Mucosa of rectum (tissue), 2 donors: ENCODE measurements at regions not wholly inside any gene's neighbourhood (a gene's known extent, or its start where the extent isn't known, plus 50 kb on each side); places are given as distances from the start of the nearest gene placed in this dataset.

Experiments
- H3K27ac ChIP-seq, 2 donors: one replicate each; pipeline ENCODE4 v1.7.0; 2013; ENCODE audit warnings: inconsistent platforms in 2 of 2, low read depth in 2 of 2, low read length in 2 of 2
- H3K27me3 ChIP-seq, 2 donors: one replicate each; pipeline ENCODE4 v1.7.0; 2013; ENCODE audit warnings: low read length in 2 of 2; ENCODE audit not compliant: control insufficient read depth in 2 of 2, insufficient read depth in 2 of 2
- H3K36me3 ChIP-seq, 2 donors: one replicate each; pipeline ENCODE4 v1.7.0; 2013; ENCODE audit warnings: low read length in 2 of 2; ENCODE audit not compliant: control insufficient read depth in 2 of 2, insufficient read depth in 2 of 2
- H3K4me1 ChIP-seq, 2 donors: one replicate each; pipeline ENCODE4 v1.7.0; 2013; ENCODE audit warnings: low read length in 2 of 2, mild to moderate bottlenecking in 1 of 2; ENCODE audit not compliant: control insufficient read depth in 2 of 2, insufficient read depth in 2 of 2
- H3K4me3 ChIP-seq, 2 donors: one replicate each; pipeline ENCODE4 v1.7.0; 2013; ENCODE audit warnings: low read length in 2 of 2
- H3K9ac ChIP-seq, 2 donors: one replicate each; pipeline ENCODE4 v1.7.0; 2013; ENCODE audit warnings: low read length in 2 of 2, low read depth in 1 of 2, mild to moderate bottlenecking in 1 of 2
- H3K9me3 ChIP-seq, 2 donors: one replicate each; pipeline ENCODE4 v1.7.0; 2013; ENCODE audit warnings: low read length in 2 of 2; ENCODE audit not compliant: control insufficient read depth in 2 of 2
- donor health status: healthy.
- donor health status: Normal muscosa, but diverticular disease.

DNA sequence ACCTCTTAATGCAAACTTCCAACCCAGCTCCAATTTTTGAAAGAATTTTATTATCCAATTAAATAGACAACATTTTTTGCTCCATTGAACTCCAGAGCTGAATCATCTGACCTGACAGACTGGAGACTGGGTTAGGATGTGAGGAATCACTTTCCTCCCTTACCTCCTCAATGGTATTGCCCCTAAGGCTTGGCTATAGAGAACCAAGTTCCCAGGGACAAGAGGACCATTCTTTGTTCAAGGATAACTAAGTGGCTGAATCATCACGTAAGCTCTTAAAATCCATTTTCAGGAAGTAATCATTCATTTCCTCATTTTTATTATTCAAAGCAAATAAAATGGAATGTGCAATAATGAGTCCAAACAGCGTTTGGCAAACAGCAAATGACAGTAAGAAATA lies 335.1 kb downstream of the GATA3 start:
- no peaks in the 10 kb centered on the region for H3K27me3 ChIP-seq
- H3K36me3 ChIP-seq: no peaks in the 10 kb centered on the region
- no peak overlapping the region for H3K4me3 ChIP-seq
- H3K9me3 ChIP-seq: no peaks in the 10 kb centered on the region
- no peak overlapping the region for H3K9ac ChIP-seq
- H3K27ac ChIP-seq: no peak overlapping the region
- H3K4me1 ChIP-seq: no peaks in the 10 kb centered on the region

DNA sequence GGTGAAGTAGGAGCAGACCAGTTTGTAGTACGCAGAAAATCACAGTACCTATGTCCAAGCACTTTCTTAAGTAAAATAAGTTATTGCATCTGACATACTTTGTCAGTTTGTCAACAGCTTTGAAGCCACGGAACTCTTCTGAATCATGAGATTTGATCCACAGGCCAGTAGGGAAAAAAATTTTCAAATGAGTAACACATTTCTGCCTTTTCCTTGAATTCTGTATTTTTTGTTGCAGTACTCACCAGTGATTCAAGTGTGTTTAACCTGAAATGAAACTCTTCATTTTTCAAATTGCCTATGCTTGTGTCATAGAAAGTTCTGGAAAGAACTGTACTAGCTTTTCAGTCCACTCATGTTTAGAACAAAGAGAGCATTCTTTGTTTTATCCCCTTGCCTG lies 337.7 kb downstream of the GATA3 start:
- no peak overlapping the region for H3K9ac ChIP-seq
- H3K36me3 ChIP-seq: no peaks in the 10 kb centered on the region
- H3K27ac ChIP-seq: no peak overlapping the region
- H3K9me3 ChIP-seq: no peaks in the 10 kb centered on the region
- no peaks in the 10 kb centered on the region for H3K4me1 ChIP-seq
- H3K27me3 ChIP-seq: no peaks in the 10 kb centered on the region
- no peak overlapping the region for H3K4me3 ChIP-seq

DNA sequence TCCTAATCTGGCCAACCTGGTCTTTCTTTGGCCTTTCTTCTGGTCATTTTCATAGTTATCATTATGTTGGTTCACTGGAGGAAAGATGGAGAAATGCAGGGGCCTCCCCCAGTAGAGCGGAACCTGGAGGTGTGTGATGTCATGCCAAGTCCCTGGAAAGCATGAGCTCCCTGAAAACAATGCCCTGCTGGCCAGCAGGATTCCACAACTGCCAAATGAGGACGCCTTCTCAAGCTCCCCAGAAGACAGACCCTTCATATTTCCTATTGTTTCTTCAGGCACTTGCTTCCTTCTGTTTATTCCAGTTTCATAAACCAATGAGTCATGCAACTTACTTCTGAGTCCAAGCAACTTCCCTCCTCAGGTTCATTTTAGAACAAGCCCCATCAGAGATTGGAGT lies 339.0 kb downstream of the GATA3 start:
- H3K4me3 ChIP-seq: no peak overlapping the region
- H3K36me3 ChIP-seq: no peaks in the 10 kb centered on the region
- no peaks in the 10 kb centered on the region for H3K4me1 ChIP-seq
- H3K27ac ChIP-seq: no peak overlapping the region
- H3K27me3 ChIP-seq: no peaks in the 10 kb centered on the region
- no peak overlapping the region for H3K9ac ChIP-seq
- no peaks in the 10 kb centered on the region for H3K9me3 ChIP-seq

DNA sequence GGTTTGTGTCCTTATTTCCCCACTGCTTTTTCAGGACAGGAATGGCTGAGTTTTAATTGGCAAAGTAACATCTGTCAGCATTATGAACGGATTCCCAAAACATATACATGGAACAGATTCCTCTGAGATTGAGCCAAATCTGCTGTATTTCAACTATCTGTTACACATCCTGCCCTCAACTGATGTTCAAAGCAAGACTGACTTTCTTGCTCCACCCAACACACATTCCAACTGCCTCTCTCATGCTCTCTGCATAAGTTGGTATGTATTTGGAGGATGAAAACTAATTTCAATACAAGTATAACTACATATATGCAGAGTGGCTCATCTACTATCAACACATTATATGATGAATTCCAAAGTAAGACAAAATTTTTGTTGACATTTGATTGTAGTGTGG lies 342.2 kb downstream of the GATA3 start:
- Histone ChIP-seq H3K27me3 (no peaks in the 10 kb centered on the region), H3K4me3 (no peak overlapping the region), H3K9ac (no peak overlapping the region), H3K27ac (no peak overlapping the region), H3K36me3 (no peaks in the 10 kb centered on the region), H3K9me3 (no peaks in the 10 kb centered on the region), H3K4me1 (no peaks in the 10 kb centered on the region)

DNA sequence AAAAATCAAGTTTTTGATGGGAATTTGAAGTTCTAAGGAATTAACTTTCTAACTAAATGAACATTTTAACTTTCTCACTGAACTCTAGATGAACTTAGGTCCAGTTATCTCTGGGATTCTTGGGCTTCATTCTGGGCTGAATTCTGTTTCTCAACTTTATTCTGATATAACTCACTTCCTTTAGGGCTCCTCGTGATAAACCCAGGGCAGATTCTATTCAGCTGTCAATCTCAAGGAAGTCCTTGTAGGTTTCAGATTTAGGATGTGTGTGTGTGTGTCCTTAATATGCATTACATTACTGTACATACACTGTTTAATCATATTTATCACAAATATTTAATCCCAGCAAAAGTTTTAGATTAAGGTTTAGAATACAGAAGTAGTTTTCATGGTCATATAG lies 344.3 kb downstream of the GATA3 start:
- Histone ChIP-seq H3K36me3 (no peaks in the 10 kb centered on the region), H3K27me3 (no peaks in the 10 kb centered on the region), H3K9me3 (no peaks in the 10 kb centered on the region), H3K9ac (no peak overlapping the region), H3K4me3 (no peak overlapping the region), H3K27ac (no peak overlapping the region), H3K4me1 (no peaks in the 10 kb centered on the region)

DNA sequence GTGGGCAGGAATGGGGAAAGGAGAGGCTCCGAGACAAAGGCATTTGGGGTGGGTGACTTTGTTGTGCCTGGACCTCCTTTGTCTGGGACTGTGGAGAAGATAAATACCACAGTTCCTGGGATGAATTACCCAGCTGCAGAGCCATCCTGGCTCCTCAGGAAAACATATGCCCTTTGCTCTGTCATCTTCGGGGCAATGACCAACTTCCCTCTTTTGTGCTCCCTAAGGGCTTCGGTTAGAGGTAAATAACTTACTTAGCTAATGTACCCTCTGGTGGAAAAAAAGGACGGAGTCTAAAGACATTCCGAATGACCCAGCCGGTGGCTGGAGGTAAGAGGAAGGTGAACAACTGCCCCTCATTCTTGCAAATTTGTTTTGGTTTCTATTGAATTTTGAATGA lies 345.7 kb downstream of the GATA3 start:
- H3K9ac ChIP-seq: no peak overlapping the region
- H3K4me3 ChIP-seq: no peak overlapping the region
- no peaks in the 10 kb centered on the region for H3K27me3 ChIP-seq
- H3K4me1 ChIP-seq: no peaks in the 10 kb centered on the region
- H3K9me3 ChIP-seq: no peaks in the 10 kb centered on the region
- H3K36me3 ChIP-seq: no peaks in the 10 kb centered on the region
- H3K27ac ChIP-seq: no peak overlapping the region

DNA sequence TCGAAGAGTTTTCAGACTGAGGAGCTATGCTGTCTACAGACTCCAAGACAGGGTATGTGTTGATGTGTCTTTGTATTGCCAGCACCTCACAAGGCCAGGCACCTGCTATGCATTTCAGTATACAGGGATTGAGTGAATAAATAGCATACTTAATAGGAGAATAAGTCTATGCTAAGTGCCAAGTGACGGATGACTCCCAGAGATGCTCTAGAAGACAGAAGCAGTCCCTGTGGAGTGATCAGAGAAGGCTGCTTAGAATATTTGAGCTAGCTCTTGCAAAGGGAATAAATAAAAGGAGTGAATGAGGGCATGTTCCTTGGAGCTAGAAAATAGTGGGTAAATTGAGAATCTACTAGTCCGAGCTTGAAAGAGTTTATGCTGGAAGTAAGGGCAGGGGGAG lies 346.4 kb downstream of the GATA3 start:
- Histone ChIP-seq H3K27ac (no peak overlapping the region), H3K36me3 (no peaks in the 10 kb centered on the region), H3K4me3 (no peak overlapping the region), H3K9ac (no peak overlapping the region), H3K9me3 (no peaks in the 10 kb centered on the region), H3K4me1 (no peaks in the 10 kb centered on the region), H3K27me3 (no peaks in the 10 kb centered on the region)

DNA sequence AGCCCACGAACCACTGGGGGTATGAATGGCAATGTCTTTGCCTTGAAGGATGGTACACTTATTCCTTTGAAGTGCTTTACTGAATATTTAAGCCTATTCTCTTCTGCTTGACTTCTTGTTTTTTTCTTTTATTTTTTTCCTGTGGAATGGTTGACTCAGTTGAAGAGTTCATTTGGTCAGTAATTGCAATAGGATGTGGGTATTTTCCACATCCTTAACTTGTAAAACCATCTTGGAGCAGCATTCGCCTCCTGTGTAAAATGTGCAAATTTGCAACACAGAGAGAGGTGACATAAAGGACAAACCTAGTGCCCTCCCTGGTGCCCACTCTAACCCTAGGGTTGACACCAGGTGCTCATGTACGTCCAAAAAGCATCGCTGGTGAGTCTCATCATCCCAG lies 347.0 kb downstream of the GATA3 start:
- Histone ChIP-seq H3K9ac (no peak overlapping the region), H3K9me3 (no peaks in the 10 kb centered on the region), H3K4me3 (no peak overlapping the region), H3K27ac (no peak overlapping the region), H3K4me1 (no peaks in the 10 kb centered on the region), H3K27me3 (no peaks in the 10 kb centered on the region), H3K36me3 (no peaks in the 10 kb centered on the region)

DNA sequence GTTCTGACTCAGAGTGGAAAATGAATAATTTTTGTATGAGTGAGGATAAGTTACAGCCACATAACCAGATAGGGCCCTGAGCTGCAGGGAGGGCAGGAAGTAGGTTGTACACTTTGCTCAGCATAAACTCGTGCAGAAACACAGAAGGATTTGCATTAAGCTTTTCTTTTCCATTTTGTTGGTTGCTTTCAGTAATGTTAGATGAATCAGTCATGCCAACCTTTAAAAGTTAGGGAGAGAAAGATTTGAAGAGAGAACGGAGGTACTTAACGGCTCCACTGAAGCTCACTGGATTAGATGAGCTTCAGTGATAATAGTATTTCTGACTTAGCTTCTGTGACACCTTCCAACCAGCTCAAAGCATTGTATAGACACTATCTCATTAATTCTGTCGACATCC lies 348.1 kb downstream of the GATA3 start:
- H3K9me3 ChIP-seq: no peaks in the 10 kb centered on the region
- H3K4me1 ChIP-seq: no peaks in the 10 kb centered on the region
- no peaks in the 10 kb centered on the region for H3K27me3 ChIP-seq
- H3K4me3 ChIP-seq: no peak overlapping the region
- no peak overlapping the region for H3K27ac ChIP-seq
- no peak overlapping the region for H3K9ac ChIP-seq
- H3K36me3 ChIP-seq: no peaks in the 10 kb centered on the region

DNA sequence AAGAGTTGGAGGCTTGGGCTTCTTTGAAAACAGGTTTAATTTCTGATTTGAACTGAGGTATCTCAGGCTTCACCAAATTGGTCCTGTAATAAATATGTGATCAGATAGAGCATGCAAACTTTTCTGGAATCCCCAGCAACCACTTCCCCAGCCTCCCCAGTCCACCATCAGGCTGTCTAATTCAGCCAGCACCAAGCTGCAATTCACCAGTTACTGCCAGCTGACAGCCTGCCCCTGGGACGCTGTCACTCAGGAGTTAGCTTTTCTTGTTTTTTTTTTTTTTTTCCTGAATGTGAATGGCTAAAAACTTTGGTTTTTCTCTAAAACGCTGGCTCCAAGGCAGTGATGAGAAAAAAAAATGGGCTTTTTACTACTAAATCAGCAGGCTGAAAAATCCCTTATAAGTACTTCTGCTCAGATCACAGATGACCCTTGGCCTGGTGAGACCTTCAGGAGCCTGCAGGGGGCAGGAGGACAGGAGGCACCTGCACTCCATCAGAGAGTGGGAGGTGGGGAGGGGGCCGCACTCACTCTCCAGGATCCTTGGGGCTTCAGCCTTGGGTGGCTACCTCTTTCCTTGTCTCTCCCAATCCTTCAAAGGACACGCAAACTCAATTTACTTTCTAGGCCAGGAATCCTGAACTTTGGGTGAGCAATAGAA lies 349.4 kb downstream of the GATA3 start:
- Histone ChIP-seq H3K4me3 (no peak overlapping the region), H3K36me3 (no peaks in the 10 kb centered on the region), H3K9ac (no peak overlapping the region), H3K9me3 (no peaks in the 10 kb centered on the region), H3K4me1 (no peaks in the 10 kb centered on the region), H3K27me3 (no peaks in the 10 kb centered on the region), H3K27ac (no peak overlapping the region)

DNA sequence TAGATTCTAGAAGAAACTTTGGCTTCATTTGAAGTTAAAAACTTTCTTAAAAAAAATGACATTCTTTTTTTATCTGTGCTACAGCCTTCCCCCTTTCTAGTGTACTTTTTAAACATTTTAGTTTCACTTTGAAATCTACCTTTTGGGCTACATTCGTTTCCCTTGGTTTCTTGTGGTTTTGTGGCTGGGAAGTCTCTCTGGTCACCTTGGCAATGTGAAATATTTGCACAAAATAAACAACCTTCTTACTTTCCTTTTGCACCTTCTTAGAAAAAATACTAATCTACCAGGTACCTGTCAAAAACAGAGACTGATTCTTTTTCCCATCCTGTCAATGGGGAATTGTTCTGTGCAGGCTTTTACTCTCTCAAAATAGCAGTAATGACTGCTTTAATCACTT lies 350.2 kb downstream of the GATA3 start:
- Histone ChIP-seq H3K4me1 (no peaks in the 10 kb centered on the region), H3K9ac (no peak overlapping the region), H3K27ac (no peak overlapping the region), H3K9me3 (no peaks in the 10 kb centered on the region), H3K36me3 (no peaks in the 10 kb centered on the region), H3K27me3 (no peaks in the 10 kb centered on the region), H3K4me3 (no peak overlapping the region)
